AML-193 (cell line): ENCODE measurements at regions not wholly inside any gene's neighbourhood (a gene's known extent, or its start where the extent isn't known, plus 50 kb on each side); places are given as distances from the start of the nearest gene placed in this dataset.
"Not testable (repeated sequence)": the region's sequence is repeated elsewhere in the genome, so short reads cannot be mapped to it uniquely, and the experiment has no call there.

Source experiments
- DNase-seq, 2 experiments: peaks; one replicate each; lab custom pipeline; 2025; lab: John Stamatoyannopoulos, UW

GRCh38 chr5:163569284-163569683 is 63.9 kb downstream of the MAT2B start:
- DNase-seq, result no peak

GRCh38 chr5:163571744-163572143 is 66.3 kb downstream of the MAT2B start:
- DNase-seq, result no peak

GRCh38 chr5:163574472-163575440 is 69.3 kb downstream of the MAT2B start:
- no peak for DNase-seq

GRCh38 chr5:163578652-163579051 is 73.2 kb downstream of the MAT2B start:
- no peak for DNase-seq

- no peak for DNase-seq
Observed at GRCh38 chr5:163579729-163580128, 74.3 kb downstream of the MAT2B start.

- DNase-seq, result no peak
Observed at GRCh38 chr5:163580516-163580915, 75.1 kb downstream of the MAT2B start.

GRCh38 chr5:163583491-163584153 is 78.2 kb downstream of the MAT2B start:
- not testable (repeated sequence) for DNase-seq

GRCh38 chr5:163585206-163585605 is 79.8 kb downstream of the MAT2B start:
- no peak for DNase-seq

GRCh38 chr5:163586531-163586956 is 81.1 kb downstream of the MAT2B start:
- no peak for DNase-seq

- DNase-seq, result no peak
Observed at GRCh38 chr5:163594951-163595350, 89.5 kb downstream of the MAT2B start.

GRCh38 chr5:163595932-163596607 is 90.7 kb downstream of the MAT2B start:
- DNase-seq, result no peak

- no peak for DNase-seq
Observed at GRCh38 chr5:163596608-163597315, 91.3 kb downstream of the MAT2B start.

GRCh38 chr5:163604013-163604412 is 98.6 kb downstream of the MAT2B start:
- DNase-seq, result no peak

GRCh38 chr5:163607256-163607655 is 101.8 kb downstream of the MAT2B start:
- no peak for DNase-seq

- DNase-seq, result no peak
Observed at GRCh38 chr5:163608621-163609020, 103.2 kb downstream of the MAT2B start.

- DNase-seq, result no peak
Observed at GRCh38 chr5:163609910-163610309, 104.5 kb downstream of the MAT2B start.

- no peak for DNase-seq
Observed at GRCh38 chr5:163612358-163613149, 107.1 kb downstream of the MAT2B start.

- DNase-seq, result no peak
Observed at GRCh38 chr5:163613150-163613442, 107.7 kb downstream of the MAT2B start.

- DNase-seq, result no peak
Observed at GRCh38 chr5:163614787-163615186, 109.4 kb downstream of the MAT2B start.

- DNase-seq, result no peak
Observed at GRCh38 chr5:163619273-163619934, 114.0 kb downstream of the MAT2B start.

- no peak for DNase-seq
Observed at GRCh38 chr5:163619951-163620350, 114.5 kb downstream of the MAT2B start.
